ENCODE measurements at regions not wholly inside any gene's neighbourhood (a gene's known extent, or its start where the extent isn't known, plus 50 kb on each side); places are given as distances from the start of the nearest gene placed in this dataset.
A peak's percentile ranks its signal among the peaks of the same experiment; 100 is the strongest.
"Not testable (repeated sequence)": the region's sequence is repeated elsewhere in the genome, so short reads cannot be mapped to it uniquely, and the experiment has no call there.

DNA sequence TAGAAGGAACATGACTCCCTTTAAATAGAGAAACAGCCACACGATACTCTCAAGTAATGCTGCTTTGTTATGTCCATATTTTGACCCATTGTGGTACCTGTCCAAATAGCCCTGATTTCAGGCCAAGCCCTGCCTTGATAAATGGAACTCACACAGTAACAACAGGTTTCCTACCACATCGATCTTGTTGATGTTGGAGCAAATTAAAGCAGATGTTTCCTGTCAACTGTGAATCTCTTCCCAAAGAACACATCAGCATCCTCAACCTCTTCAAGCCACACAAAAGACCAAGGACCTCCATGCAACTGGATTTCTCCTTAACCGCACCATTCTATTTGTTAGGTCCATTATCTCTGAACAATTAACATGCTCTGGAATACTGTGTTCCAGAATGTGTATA lies 109.5 kb downstream of the FOXD4L6 start:
- not testable (repeated sequence) for DNase-seq (ENCODE audit: low read depth)

DNA sequence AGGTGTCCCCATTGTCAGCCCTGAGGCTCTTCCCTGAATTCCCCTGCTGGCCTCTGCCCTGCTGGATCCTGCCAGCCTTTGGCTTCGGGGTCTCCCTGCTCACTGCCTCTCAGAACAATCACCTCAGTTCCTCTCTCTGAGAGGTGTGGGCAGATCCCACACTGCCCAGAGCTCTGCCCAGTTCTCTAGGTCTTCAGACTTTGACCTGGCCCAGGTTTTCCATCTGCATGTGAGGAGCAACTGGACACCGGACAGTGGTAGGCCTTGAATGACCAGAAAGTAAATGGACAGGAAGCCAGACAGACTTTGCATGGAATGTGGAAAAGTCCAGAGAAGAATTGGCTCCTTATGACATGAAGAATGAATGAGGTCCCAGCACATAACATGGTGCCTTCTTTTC lies 111.8 kb downstream of the FOXD4L6 start:
- not testable (repeated sequence) for DNase-seq (ENCODE audit: low read depth)

DNA sequence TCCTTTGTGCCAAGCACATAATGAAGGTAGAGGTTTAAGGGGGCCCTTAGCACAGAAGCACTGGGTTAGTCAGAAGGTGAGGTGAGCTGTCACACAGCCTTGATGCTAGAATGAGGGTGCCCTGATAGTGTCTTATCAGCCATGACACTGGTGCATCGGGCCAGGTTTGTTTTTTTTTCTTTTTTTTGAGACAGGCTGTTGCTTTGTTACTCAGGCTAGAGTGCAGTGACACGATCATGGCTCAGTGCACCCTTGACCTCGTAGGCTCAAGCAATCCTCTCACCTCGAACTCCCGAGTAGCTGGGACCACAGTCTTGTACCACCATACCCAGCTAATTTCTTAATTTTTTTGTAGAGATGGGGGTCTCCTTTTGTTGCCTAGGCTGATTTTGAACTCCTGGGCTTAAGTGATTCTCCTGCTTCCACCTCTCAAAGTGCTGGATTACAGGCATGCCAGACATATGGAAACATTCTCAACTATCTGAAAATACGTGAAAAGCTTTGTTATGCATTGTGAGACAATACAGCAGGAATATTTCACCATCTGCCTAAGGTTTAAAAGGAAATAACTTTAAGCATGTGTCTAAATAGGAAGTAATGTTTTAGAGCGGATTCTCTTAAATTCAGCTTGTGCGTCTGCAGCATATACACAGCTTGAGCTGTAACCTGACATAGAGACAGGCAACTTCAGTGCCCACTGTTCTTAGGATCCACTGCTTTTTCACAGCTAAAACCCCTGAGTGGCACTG lies 128.4 kb downstream of the FOXD4L6 start:
- not testable (repeated sequence) for DNase-seq (ENCODE audit: low read depth)

DNA sequence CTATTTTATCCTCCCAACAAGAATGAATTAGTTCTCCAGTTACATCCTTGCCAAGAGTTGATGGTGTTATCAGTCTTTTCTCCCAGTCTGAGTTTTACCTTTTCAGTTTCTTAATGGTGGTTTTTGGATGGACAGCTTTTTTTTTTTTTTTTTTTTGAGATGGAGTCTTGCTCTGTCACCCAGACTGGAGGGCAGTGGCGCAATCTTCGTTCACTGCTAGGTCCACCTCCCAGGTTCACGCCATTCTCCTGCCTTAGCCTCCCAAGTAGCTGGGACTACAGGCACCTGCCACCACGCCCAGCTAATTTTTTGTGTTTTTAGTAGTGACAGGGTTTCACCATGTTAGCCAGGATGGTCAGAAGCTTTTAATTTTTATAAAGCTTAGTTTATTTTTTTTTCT lies 133.0 kb downstream of the FOXD4L6 start:
- not testable (repeated sequence) for DNase-seq (ENCODE audit: low read depth)

DNA sequence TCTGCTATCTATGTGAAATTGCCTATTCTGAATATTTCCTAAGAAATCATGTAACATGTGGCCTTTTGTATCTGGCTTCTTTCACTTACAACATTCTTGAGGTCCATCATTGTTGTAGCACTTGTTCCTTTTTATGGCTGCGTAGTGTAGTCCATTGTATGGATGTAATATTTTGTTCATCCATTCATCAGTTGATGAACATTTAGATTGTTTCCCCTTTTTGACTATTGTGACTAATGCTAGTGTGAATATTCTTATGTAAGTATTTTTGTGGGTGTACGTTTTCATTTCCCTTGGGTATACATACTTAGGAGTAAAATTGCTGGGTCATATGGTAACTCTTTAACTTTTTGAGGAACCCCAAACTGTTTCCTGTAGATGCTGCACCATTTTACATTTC lies 134.6 kb downstream of the FOXD4L6 start:
- not testable (repeated sequence) for DNase-seq (ENCODE audit: low read depth)

DNA sequence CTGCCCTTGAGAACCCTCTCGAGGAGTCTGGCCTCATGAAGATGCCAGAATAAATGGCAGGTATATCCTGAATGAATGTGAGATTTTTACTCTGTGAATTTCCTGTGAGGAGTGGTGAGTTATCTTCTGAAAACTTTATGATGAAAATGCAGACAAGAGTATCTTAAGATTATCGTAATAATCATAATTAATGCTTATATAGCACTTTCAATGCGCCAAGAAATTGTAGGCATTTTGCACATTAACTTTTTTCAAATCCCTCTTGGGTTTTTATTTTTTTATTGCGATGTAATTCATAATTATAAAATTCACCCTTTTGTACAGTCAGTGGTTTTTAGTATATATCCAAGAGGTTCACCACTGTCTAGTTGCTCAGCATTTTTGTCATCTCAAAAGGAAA lies 135.1 kb downstream of the FOXD4L6 start:
- not testable (repeated sequence) for DNase-seq (ENCODE audit: low read depth)

DNA sequence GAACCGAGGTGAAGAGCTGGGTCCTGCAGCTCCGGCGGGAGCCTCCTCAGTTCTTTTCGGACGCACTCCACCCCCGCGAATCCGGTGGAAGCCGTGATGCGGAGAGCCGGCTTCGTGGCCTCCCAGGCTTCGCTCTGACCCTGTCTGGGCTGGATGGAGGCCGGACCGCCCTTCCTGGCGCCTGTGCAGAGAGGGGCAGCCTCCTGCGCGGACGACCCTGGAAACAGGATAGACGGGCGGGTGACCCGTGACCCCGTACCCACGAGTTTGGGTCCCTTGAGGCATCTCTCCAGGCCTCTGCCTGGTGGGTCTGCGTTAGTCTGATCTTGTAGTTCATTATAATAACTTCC lies 136.0 kb downstream of the FOXD4L6 start:
- DNase-seq (ENCODE audit: low read depth): not testable (repeated sequence)

DNA sequence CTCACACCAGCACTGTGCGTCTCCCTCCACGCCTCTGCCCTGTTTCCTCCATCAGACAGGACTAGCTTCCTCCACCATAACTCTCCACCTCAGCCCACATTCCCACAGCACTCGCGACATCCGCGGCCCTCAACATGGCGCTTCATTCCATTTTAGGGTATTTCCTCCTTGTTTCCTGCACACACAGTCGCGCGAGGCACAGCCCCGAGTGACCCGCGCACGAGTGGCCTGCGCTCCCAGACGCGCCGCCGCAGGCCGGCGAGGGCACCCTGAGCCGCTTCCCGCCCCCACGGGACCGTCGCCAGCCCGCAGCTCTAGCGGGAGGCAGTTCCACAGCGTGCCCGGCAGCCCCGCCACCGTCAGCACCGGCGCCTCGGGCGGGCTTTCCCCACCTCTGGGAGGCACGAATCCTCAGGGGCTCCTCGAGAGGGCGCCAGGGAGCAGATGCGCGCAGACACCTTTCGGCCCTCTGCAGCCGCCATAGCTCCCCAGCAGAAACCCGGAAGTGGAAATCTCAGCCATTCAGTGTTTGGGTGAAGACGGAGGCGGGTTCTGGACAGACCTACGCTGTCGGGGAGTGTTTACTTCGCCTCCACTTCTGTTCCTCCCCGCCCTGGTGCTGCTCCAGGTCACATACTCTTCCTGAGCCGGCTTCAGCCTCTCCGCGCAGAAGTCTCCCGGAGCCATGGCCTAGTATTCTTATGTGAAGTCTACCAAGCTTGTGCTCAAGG lies 136.6 kb downstream of the FOXD4L6 start:
- peak; percentile 99 for DNase-seq (ENCODE audit: low read depth)

DNA sequence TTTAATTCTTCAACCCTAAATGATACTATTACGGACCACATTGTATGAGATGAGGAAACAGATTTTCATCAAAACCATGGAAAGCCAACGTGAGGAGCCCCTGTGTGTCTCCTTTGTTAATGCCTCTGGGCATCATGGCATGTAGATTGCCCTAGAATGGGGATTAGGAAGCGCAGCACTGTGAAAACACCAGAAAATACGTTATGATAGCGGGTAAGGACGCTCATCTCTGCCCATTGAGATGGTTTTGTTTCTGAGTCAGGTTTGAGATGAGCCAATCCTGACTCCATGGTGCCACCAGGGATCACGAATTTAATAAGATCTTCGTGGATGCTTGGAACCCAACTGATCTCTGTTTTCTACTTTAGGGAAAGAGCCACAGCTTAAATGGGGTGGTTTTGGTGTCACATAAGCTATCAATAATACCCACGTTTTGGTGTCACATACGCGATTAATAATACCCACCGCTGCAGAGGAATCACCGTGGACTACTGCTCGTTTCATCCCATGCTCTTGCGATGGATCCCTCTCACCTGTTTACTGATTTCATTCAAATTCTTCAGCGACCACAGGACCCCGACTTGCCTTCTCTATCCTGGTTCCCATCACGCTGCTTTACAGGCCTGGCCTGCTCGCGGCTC lies 137.3 kb downstream of the FOXD4L6 start:
- peak; percentile 8 for DNase-seq (ENCODE audit: low read depth)

DNA sequence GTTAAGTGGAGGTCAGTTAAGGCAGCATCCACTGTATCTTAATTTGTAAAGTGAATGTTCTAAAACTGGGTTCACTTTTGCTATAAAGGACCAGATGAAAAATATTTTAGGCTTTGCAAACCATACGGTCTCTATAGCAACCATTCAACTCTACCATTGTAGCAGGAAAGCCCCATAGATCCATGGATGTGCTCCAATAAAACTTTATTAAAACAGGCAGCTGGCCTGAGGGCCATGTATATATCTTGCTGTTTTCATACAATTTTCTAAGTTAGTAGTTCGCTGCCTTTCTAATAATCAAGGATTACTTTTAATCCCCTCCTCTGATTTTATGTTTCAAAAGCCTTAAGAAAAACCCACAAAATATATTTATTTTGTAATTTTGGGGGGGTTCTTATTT lies 142.1 kb downstream of the FOXD4L6 start:
- not testable (repeated sequence) for DNase-seq (ENCODE audit: low read depth)

DNA sequence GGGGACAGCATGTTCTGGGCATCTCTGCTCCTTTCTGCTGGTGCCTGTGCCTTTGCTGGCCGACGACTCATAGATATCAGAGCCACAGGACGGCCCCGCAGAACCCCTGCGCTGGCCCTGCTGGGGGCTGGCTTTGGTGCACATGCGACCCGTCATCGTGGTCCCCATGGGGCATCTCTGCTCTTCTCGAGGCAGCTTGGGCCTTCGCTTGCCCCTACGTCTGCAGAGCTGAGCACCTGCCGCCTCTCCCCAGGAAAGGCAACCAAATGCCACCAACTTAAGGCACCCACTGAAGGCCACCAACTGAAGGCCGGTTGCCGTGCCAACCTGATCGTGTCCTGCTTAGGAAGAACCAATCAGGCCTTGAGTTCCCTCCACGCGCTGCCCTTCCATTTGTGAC lies 153.1 kb downstream of the FOXD4L6 start:
- DNase-seq (ENCODE audit: low read depth): not testable (repeated sequence)

DNA sequence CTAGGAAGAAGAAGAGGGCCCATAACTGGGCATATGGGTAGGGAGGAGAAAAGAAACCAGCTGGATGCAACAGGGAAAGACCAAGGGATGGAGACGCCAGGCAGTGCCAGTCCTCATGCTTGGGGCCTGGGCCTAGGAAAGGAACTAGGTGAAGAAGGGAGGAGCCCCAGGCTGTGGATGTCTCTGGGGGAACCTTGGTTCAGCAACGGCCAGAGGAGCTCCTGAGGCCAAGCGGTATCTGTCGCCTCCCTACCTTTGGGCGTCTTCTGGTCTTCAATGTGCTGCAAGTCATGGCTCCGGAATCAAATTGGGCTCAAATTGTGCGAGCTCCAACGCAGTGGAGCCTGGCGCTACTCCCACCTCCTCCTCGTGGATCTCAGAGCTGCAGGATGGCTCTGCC lies 153.6 kb downstream of the FOXD4L6 start:
- DNase-seq (ENCODE audit: low read depth): not testable (repeated sequence)

DNA sequence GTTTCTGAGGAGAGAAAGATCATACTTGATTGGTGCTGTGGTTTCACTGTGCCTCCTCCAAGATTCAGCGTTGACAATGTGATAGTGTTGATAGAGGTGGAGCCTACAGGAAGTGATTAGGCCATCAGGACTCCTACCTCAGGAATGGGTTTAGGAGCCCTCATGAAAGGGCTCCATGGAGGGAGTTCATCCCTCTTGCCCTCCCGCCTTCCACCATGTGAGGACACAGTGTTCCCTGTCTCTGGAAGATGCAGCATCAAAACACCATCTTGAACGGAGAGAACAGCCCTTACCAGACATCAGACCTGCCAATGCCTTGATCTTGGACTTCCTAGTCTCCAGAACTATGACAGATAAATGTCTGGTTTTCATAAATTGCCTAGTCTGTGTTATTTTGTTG lies 156.7 kb downstream of the FOXD4L6 start:
- not testable (repeated sequence) for DNase-seq (ENCODE audit: low read depth)

DNA sequence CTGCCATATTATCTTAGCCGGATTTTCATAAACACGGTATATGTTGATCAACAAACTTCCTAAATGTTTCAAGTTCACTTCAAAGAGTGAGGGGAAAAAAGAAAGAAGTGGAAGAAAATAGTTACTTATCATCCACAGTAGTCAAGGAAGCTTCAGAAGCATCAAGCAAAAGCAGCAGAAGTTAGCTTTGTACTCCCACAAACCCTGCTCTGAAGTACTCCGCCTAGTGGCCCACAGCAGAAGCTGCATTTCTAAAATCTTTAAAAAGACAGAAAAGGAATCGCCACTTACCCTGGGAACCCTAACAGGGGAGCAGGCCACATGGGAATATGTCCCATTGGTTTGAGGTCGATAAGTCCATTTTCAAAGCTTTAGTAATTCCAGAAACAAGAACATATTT lies 158.1 kb downstream of the FOXD4L6 start:
- DNase-seq (ENCODE audit: low read depth): not testable (repeated sequence)

DNA sequence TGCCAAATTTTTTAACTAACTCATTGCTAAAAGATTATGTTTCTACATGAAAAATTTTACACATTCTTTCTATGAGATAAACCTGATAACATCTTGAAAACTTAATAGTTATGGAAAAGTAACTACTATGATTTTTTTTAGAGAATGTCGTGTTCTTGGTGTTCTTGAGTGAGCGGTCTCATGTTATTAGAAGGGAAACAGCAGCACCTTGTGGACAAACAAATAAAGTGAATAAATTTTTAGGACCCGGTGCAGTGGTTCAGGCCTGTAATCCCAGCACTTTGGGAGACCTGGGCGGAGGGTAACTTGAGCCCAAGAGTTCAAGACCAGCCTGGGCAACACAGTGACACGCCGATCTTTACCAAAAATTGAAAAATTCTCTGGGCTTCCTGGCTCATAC lies 166.0 kb downstream of the FOXD4L6 start:
- not testable (repeated sequence) for DNase-seq (ENCODE audit: low read depth)

DNA sequence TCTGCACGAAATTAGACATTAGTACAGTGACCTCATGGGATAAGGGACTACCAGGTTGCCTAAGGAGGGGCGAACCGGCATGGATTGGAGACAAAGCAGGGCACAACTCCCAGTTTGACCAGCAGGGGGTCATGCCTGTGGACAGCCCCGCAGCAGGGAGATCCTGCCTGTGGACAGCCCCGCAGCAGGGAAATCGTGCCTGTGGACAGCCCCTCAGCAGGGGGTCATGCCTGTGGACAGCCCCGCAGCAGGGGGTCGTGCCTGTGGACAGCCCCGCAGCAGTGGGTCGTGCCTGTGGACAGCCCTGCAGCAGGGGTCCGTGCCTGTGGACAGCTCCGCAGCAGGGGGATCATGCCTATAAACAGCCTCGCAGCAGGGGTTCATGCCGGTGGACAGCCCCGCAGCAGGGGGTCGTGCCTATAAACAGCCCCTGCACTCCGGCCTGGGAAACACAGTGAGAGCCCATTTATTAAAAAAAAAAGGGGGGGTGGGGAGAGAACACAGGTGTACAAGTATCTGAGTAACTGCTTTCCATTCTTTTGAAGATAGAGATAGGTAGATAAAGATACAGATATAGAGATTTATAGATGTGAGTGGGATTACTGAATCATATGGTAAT lies 176.5 kb downstream of the FOXD4L6 start:
- DNase-seq (ENCODE audit: low read depth): not testable (repeated sequence)

DNA sequence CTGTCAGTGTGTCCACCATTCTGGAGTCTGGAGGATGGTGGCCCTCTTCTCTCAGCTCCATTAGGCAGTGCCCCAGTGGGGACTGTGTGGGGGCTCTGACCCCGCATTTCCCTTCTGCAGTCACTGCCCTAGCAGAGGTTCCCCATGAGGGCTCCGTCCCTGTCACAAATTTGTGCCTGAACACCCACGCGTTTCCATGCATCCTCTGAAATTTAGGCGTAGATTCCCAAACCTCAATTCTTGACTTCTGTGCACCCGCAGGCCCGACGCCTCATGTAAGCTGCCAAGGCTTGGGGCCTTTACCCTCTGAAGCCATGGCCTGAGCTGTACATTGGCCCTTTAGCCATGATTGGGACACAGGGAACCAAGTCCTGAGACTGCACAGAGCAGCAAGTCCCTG lies 182.3 kb downstream of the FOXD4L6 start:
- not testable (repeated sequence) for DNase-seq (ENCODE audit: low read depth)

DNA sequence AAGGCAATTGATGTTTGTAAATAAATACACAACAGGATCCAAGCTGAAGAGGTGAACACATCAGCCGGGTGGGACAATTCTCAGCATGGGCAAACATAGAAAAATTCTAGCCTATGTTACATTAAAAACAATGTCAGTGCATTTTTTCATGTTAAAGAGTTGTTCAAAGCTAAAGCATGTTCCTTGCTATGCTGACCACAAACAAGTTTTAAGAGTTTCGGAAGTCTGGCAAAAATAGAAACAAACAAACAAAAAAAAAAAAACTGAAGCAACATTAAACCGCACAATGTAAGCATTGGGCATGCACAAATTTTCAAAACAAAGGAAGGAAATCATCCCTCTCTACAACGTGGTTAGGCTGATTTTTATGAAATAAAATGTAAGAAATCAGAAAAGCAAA lies 185.8 kb downstream of the FOXD4L6 start:
- not testable (repeated sequence) for DNase-seq (ENCODE audit: low read depth)

DNA sequence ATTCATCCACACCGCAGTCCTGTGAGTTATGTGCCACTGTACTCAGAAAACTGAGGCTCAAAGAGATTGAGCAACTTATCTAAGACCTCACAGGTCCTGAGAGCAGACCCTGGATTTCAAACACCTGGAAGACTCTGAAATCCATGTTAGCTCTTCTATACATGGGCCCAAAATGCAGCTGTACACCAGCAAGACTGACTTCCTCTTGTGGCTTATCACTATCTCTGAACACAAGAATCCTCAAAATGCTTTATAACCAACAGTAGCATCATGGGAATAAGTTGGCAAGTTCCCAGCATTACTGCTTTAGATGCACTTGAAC lies 188.6 kb downstream of the FOXD4L6 start:
- not testable (repeated sequence) for DNase-seq (ENCODE audit: low read depth)

DNA sequence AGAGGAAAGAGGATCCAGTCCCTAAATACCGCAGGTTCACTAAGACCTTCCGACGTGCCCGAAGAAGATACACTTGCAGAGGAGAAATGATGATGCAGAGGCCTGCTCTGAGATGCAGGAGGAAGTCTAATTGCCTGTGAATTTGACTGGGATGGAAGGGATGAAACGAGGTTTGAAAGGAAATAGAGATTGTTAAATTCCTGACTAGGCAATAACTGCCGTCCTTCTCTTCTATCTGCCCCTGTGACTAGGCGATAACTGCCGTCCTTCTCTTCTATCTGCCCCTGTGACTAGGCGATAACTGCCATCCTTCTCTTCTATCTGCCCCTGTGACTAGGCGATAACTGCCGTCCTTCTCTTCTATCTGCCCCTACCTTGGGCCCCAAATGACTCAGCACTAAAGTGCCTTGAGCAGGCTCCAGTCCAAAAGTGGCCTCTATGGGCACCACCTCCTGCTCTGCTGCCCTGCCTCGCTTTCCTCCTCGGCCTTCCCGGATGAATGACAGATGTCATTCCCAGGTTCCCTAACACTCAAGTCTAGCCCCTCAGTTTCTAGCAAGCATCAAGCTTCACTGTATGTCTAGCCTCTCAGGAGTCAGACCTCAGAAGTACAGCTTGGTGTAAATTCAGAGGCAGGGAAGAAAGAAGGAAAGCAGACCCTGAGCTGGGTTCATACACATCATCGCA lies 189.1 kb downstream of the FOXD4L6 start:
- DNase-seq (ENCODE audit: low read depth): not testable (repeated sequence)

DNA sequence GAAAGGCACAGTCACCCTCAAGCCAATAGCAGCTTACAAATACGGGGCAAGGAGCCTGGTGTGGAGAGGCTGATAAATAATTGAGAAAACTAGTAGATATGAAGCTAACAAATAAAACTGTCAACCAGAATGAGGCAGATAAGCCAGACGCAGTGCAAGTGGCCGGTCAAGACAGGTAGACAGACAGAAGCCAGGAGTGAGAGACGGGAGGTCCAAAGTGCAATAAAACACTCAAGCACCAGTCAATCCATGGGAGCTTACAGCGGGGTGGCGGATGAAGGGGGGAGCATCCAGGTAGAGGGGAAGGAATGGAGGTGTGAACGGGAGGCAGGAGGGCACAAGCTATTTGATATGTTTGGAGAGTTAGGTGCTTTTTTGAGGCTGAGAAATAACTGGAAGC lies 193.1 kb downstream of the FOXD4L6 start:
- no peak for DNase-seq (ENCODE audit: low read depth)

DNA sequence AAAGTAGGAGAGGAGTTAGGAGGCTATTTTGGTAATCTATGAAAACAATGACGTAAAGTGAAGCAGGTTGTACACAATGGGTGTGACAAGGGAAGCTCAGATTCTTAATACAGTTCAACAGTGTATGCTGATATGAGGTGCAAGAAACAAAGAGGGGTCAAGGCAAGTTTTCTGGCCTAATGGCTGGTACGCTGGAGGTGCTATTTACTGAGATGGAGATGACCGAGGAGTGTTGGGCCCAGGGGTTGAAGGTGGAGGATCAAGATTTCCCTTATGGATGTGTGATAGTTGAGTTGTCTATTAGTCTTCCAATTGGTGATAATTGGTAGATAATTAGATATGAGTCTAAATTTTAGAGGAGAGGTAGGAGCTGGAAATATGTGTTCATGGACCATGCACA lies 194.0 kb downstream of the FOXD4L6 start:
- DNase-seq (ENCODE audit: low read depth): not testable (repeated sequence)

Measured in RPMI7951 (cell line).